Stimulated activated CD8-positive, alpha-beta memory T cell treated with anti-CD3 and anti-CD28 coated beads, Interleukin-4, amount 100 ng/mL, for 48 hours (primary cell): ENCODE measurements at regions not wholly inside any gene's neighbourhood (a gene's known extent, or its start where the extent isn't known, plus 50 kb on each side); places are given as distances from the start of the nearest gene placed in this dataset.
"Not testable (repeated sequence)": the region's sequence is repeated elsewhere in the genome, so short reads cannot be mapped to it uniquely, and the experiment has no call there.

Experiments
- DNase-seq: peaks from one replicate; pipeline ENCODE4 v3.0.0-alpha.2; 2020

DNA sequence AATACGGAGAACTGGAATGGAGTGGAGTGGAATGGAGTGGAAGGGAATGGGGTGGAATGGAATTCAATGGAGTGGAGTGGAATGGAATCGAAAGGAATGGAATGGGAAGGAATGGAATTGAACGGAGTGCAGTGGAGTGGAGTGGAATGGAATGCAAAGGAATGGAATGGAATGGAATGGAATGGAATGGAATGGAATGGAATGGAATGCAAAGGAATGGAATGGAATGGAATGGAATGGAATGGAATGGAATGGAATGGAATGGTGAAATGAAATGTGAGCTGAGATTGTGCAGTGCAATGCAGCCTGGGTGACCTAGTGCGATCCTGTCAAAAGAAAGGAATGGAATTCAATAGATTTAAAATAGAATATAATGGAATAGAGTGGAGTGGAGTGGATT, 357.3 kb upstream of the WSB1 start:
- DNase-seq = not testable (repeated sequence)

DNA sequence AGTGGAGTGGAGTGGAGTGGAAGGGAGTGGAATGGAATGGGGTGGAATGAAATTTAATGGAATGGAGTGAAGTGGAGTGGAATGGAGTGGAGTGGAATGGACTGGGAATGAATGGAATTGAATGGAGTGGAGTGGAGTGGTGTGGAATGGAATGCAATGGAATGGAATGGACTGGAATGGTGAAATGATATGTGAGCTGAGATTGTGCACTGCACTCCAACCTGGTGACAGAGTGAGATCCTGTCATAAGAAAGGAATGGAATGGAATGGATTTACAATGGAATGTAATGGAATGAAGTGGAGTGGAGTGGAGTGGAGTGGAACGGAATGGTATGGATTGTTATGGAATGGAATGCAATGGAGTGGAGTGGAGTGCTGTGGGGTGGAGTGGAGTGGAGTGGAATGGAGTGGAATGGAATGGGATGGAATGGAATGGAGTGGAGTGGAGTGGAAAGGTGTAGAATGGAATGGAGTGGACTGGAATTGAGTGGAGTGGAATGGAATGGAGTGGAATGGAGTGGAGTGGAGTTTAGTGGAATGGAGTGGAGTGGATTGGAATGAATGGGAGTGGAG, 356.1 kb upstream of the WSB1 start:
- DNase-seq = not testable (repeated sequence)

DNA sequence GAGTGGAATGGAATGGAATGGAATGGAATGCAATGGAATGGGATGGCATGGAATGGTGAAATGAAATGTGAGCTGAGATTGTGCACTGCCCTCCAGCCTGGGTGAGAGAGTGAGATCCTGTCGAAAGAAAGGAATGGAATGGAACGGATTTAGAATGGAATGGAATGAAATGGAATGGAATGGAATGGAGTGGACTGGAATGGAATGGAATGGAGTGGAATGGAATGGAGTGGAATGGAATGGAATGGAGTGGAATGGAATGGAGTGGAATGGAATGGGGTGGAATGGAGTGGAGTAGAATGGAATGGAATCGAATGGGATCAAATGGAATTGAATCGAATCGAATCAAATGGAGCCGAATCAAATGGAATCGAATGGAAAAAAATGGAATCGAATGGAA, 354.2 kb upstream of the WSB1 start:
- DNase-seq = not testable (repeated sequence)

DNA sequence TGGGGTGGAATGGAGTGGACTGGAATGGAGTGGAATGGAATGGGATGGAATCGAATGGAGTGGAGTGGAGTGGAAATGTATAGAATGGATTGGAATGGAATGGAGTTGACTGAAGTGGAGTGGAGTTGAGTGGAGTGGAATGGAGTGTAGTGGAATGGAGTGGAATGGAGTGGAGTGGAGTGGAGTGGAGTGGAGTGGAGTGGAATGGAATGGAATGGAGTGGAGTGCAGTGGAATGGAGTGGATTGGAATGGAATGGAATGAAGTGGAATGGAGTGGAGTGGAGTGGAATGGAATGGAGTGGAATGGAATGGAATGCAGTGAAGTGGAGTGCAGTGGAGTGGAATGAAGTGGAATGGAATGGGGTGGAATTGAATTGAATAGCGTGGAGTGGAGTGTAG, 353.3 kb upstream of the WSB1 start:
- DNase-seq = not testable (repeated sequence)

DNA sequence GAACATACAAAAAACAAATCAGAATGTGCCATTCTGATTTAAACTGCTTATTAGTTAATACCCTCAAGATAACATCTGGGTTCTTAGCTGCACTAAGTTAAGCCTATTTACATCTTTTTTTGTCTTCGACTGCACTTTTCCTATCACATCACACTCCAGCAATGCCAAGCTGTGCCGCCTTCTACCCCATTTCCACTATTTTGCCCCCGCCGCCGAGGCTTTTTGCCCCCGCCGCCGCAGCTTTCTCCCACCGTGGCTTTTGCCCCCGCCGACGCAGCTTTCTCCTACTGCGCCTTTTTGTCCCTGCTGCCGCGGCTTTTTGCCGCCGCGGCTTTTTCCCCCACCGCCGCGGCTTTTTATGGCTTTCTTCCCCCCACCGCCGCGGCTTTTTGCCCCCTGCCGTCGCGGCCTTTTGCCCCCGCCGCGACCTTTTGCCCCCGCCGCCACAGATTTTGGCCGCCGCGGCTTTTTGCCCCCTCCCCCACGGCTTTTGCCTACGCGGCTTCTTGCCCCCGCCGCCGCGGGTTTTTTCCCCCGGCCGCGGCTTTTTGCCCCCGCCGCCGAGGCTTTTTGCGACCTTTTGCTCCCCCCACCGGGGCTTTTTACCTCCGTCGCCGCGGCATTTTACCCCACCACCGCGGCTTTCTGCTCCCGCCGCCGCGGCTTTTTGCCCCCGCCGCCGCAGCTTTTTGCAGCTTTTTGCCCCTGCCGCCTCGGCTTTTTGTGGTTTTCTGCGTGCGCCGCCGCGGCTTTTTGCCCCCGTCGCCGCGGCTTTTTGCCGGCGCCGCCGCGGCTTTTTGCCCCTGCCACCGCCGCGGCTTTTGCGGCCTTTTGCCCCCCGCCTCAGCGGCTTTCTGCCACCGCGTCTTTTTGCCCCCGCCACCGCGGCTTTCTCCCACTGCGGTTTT, 331.4 kb upstream of the WSB1 start:
- no peak for DNase-seq

DNA sequence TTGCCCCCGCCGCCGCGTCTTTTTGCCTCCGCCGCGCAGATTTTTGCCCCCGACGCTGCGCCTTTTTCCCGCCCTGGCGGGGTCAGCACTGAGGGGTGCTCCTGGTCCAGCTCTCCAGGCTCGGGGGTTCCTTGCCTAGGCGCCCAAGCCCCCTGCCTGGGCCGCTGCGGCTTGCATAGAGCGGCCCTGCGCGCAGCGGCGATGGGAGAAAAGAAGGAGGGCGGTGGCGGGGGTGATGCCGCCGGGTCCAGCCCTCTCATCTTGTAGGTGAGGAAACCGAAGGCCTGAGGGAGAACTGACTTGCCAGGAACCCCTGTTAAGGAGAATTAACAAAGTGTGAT, 330.8 kb upstream of the WSB1 start:
- no peak for DNase-seq

DNA sequence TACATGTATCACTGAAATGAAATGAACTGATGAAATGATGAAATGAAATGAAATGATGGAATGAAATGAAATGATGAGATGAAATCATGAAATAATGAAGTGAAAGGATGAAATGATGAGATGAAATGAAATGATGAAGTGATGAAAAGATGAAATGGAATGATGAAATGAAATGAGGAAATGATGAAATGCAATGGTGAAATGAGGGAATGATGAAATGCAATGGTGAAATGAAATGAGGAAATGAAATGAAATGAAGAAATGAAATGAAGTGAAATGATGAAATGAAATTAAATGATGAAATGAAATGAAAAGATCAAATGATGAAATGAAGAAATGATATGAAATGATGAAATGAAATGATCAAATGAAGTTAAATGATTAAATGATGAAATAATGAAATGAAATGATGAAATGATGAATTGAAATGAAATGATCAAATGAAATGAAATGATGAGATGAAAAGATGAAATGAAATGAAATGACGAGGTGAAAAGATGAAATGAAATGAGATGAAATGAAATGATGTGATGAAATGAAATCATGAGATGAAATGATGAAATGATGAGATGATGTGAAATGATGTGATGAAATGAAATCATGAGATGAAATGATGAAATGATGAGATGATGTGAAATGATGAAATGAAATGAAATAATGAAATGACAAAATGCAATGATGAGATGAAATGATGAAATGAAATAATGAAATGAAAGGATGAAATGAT, 327.9 kb upstream of the WSB1 start:
- DNase-seq = not testable (repeated sequence)

DNA sequence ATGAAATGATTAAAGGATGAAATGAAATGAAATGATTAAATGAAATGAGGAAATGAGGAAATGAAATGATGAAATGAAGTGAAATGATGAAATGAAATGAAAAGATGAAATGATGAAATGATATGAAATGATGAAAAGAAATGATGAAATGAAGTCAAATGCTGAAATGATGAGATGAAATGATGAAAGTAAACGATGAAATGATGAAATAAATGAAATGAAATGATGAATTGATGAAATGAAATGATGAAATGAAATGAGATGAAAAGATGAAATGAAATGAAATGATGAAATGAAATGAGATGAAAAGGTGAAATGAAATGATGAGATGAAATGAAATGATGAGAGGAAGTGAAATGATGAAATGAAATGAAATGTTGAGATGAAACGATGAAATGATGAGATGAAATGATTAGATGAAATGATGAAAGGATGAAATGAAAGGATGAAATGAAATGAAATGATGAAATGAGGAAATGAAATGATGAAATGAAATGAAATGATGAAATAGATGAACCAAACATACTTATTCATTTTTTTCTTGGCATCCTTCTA, 327.2 kb upstream of the WSB1 start:
- DNase-seq = not testable (repeated sequence)

DNA sequence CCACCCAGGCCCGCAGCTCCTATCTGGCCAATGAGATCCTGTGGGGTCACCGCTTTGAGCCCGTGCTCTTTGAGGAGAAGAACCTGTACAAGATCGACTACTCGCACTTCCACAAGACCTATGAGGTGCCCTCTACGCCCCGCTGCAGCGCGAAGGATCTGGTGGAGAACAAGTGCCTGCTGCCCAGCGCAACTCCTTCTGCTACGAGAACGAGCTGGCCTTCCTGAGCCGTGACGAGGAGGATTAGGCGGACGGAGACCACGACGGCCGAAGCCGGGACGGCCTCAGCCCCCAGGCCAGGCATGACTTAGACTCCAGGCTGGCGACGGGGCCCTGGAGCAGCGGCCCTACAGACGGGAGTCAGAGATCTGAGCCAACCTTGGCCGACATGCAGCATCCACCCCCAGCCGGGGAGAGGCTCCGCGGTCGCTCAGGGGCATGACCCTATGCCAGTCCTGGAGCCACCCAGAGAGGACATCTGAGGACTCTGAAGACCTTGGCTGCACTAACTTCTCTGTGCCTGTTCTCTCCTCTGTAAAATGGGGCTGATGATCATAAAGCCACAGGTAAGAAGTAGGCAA, 312.0 kb upstream of the WSB1 start:
- DNase-seq = not testable (repeated sequence)

DNA sequence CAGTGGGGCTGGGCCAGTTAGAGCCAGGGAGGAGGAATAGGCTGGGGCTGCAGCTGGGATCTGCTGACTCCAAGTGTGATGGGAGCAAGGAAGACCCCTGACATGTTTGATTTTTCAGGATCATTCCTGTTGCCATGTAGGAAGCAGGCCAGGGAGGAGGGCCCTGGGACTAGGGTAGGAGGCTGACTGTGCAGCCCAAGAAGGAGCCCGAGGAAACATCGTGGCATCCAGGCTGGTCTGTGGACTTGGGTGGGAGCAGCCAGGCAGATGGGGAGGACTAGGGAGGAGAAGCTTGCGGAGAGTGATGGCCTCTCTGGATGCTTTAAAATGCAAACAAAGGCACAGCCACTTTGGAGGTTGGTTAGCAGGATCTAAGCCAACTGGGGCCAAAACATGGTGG, 311.4 kb upstream of the WSB1 start:
- DNase-seq = not testable (repeated sequence)

DNA sequence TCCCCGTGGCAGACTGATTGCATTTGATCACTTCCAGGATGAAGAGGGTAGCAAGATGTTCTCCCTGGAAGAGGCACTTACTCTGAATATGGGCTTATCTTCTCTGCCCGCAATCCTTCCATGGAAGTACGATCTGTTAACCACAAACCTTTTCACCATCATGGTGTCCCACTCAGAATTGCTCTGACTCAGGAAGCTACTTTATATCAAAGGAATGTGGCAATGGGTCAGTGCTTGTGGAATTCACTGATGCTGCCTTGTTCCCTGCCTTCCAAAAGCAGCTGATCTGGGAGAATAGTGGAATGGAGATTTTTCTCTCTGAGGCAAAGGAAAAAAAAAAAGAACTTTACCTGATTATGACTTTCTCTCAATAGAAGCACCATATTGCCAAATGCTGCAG, 306.1 kb upstream of the WSB1 start:
- DNase-seq = not testable (repeated sequence)

DNA sequence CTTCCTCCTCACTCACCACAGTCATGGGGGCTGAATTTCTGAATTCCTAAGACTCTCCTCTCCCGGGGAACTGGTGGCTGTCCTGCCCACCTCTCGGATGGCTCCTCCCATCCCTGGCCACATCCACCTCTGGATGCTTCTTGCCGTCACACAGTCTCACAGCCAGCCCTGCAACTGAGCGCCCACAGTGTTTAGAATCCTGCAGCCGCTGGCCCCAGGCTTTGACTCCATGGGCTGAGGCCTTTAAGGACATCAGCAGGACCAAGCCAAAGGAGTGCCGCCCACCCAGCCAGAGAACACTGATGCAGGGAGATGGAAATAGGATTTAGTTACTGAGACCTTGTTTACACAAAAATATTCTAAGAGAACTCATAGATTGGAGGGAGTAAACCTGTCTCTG, 299.3 kb upstream of the WSB1 start:
- not testable (repeated sequence) for DNase-seq

DNA sequence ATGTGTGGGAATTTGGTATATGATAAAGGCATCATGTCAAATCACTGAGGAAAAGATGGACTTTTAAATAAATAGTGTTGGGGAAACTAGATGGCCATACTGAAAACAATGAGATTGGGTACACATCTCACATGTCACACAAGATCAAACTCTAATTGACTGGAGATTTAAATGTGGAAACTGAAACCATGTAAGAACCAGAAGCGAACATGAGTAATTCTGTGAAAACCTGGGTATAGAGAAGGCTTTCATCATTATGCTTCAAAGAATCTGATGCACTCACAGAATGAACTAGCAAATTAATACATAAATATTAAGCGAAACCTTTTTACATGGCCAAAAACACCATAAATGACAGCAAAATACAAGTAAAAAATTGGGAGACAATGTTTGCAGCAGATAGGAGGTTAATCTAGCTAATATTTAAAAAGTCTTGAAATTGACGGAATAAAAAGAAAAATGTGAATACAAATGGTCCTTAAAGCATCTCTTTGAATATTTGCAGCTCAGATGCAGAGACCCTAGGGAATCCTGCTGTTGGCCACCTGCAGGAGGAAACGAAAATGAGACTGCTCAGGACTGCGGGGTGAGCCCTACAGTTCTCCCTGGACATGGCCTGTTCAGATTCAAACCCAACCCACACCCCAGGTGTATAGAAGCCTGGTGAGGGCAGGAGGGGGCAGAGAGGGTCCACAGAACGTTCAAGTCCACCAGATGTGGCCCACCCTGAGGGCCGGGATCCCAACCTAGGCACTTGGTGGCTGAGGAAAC, 297.6 kb upstream of the WSB1 start:
- DNase-seq = not testable (repeated sequence)

DNA sequence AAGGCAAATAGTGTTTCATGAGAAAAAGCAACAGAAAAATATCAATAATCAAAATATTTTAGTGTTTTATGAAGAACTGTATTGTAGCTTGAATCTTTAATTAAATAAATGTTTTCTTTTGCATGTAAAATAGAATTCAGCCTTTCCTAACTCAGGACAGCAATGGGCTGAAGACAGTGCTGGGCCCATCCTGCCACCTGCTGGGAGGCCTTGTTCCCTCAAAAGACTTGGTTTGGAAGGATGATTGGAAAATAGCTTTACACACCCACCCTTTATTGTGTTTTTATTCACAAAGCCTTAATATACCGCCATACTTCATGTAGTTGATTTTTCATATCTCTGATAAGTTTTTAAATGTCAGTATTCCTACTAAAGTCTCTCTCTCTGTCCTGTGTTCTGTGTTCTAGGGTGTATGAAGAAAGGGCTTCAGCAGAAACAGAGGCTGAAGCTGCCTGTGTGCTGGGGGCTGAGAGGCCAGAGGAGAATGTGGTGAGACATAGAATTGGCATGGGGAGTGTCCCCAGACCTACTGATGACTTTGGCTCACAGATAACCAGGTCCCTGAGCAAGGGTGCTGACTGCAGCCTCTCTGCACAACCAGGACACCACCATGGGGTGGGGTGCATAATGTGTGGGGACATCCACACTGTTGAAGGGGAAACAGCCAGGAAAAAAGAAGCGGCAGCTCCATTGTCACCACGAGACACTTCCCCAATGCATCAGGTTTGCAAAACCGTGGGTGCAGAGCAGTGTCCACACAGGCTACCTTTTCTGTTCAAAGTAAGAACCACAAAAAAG, 286.0 kb upstream of the WSB1 start:
- not testable (repeated sequence) for DNase-seq

DNA sequence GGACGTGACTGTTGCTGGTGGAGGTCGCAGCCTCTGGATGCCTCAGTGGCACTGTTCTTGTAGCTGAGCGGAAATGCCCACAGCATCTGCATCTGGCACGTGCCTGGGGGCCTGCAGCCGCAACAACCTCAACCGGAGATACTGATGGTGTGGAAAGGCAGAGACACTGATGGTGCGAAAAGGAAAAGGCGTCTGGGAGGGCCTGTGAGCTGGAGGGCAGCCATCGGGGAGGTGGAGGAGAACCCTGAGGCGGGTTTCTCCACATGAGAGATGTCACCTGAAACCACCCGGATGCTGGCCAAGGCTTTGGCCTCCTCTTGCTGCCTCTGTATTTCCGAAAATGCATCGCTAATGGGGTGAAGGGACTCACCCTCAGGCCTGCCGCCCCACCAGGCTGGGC, 284.8 kb upstream of the WSB1 start:
- no peak for DNase-seq

DNA sequence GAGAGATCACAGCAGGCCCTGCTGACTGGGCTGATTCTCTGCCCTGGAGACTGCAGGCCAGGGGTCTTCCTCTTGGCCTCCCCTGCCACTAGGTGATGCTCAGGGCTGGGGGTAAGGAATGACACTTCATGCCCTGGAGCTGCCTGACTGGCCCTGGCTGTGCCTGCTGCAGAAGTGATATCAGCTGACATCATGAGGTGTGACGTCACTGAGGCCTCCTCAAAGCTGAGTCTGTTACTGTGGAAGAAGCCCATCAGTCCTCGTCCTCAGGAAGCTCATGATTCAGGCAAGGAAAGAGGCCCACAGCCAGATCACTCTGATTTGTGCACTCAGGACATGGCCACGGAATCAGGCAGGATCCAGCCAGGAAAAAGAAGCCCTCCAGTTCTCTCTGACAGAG, 283.8 kb upstream of the WSB1 start:
- DNase-seq = not testable (repeated sequence)

DNA sequence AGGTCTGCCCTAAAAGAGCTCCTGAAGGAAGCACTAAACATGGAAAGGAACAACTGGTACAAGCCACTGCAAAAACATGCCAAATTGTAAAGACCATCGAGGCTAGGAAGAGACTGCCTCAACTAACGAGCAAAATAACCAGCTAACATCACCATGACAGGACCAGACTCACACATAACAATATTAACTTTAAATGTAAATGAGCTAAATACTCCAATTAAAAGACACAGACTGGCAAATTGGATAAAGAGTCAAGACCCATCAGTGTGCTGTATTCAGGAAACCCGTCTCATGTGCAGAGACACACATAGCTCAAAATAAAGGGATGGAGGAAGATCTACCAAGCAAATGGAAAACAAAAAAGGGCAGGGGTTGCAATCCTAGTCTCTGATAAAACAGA, 263.4 kb upstream of the WSB1 start:
- DNase-seq = not testable (repeated sequence)

DNA sequence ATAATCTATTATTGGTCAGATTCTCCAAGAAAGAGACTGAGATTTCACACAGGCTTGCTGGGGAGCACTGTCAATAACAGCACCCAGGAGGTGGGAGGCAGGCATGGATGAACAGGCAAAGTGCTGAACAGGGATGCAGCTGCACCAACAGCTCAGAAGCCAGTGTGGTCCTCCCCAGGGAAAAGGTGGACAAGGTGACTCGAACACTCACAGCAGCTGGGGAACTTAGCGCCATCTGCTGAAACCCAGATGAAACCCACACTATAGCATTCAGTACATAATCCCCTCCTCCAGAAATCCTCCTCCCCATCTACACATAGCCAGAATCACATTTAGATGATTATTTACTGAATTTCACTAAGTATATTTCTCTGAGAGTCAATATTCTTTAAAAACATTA, 255.2 kb upstream of the WSB1 start:
- no peak for DNase-seq

DNA sequence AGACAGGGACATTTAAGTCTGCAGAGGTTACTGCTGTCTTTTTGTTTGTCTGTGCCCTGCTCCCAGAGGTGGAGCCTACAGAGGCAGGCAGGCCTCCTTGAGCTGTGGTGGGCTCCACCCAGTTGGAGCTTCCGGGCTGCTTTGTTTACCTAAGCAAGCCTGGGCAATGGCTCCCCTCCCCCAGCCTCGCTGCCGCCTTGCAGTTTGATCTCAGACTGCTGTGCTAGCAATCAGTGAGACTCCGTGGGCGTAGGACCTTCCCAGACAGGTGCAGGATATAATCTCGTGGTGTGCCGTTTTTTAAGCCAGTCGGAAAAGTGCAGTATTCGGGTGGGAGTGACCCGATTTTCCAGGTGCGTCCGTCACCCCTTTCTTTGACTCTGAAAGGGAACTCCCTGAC, 248.9 kb upstream of the WSB1 start:
- DNase-seq = not testable (repeated sequence)

DNA sequence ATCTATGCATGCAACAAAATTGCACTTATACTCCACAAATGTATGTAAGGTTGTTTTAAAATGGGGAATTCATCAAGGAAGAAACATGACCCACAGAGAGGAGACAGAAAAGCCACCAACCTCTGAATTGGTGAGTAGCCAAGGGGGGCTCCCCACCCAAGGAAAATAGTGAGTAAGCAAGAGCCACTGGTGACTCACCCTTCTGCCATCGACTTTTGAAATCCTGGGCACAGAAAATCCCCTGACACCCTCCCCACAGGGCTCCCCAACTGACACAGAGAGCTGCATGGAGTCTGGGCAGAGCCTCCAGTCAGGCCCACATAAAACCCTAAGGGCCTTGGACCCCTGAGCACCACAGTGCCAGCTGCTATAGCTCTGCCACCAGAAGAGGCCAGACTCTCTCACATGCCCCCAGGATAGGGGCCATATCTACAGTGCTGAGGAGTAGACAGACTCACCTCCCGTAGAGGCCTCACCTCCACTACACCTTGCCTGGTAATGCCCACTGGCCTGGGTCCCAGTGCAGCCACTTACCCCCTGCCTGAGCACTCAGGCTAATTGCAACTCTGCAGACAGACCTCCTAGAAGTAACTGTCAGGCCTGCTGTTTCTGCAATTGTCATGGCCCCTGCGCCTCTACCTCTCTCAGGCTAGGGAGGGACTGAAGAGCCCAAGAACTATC, 244.7 kb upstream of the WSB1 start:
- peak; percentile 22 for DNase-seq

DNA sequence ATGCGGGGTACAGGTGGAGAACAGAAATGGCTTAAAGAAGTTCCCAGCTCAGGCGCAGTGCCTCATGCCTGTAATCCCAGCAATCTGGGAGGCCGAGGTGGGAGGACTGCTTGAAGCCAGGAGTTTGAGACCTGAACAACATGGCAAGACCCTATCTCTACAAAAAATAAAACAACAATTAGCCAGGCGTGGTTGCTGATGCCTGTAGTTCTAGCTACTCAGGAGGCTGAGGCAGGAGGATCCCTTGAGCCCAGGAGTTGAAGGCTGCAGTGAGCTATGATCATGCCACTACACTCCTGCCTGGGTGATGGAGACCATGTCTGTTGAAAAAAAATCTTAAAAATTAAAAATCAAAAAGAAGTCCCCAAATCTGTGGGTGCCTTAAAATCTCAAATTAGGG, 228.3 kb upstream of the WSB1 start:
- no peak for DNase-seq
